ENCODE measurements at regions not wholly inside any gene's neighbourhood (a gene's known extent, or its start where the extent isn't known, plus 50 kb on each side); places are given as distances from the start of the nearest gene placed in this dataset.

GRCh38 chr2:217193431-217194340, 333.8 kb upstream of the TNP1 start:
- no peaks in the 10 kb centered on the region for H3K36me3 ChIP-seq (replicated peaks in 1 of 2; ENCODE audit: insufficient read depth in 1 of 2, low read depth in 2 of 2)
- H3K27ac ChIP-seq, result no peak overlapping the region
- H3K27me3 ChIP-seq, result no peaks in the 10 kb centered on the region
- ATAC-seq, result no peak
- no peaks in the 10 kb centered on the region for H3K9me3 ChIP-seq
- TF ChIP-seq POLR2A (IDR thresholded peaks at IDR 0.05), result no peak
- TF ChIP-seq CTCF (IDR thresholded peaks at IDR 0.05), result no peak
- H3K4me3 ChIP-seq, result no peak overlapping the region
- 61 to 66% methylated on average over 9 of the region's 9 CpGs for WGBS, 2 donors
- no peak for DNase-seq
- intact Hi-C loops (cut with DNase I), result no loop called here
- no peaks in the 10 kb centered on the region for H3K4me1 ChIP-seq

- no peaks in the 10 kb centered on the region for H3K36me3 ChIP-seq (replicated peaks in 1 of 2; ENCODE audit: insufficient read depth in 1 of 2, low read depth in 2 of 2)
Measured at GRCh38 chr2:217192366-217192765, 332.5 kb upstream of the TNP1 start.

GRCh38 chr2:217189747-217190146, 329.9 kb upstream of the TNP1 start:
- no peaks in the 10 kb centered on the region for H3K9me3 ChIP-seq
- TF ChIP-seq POLR2A (IDR thresholded peaks at IDR 0.05) (no peak), CTCF (IDR thresholded peaks at IDR 0.05) (no peak)
- no peaks in the 10 kb centered on the region for H3K27me3 ChIP-seq
- H3K36me3 ChIP-seq (replicated peaks in 1 of 2; ENCODE audit: insufficient read depth in 1 of 2, low read depth in 2 of 2), result no peaks in the 10 kb centered on the region
- ATAC-seq, result no peak
- no peak overlapping the region for H3K27ac ChIP-seq
- no peaks in the 10 kb centered on the region for H3K4me1 ChIP-seq
- 78 to 88% methylated on average over 2 of the region's 2 CpGs for WGBS, 2 donors
- no peak overlapping the region for H3K4me3 ChIP-seq
- intact Hi-C loops (cut with DNase I), result no loop called here
- no peak for DNase-seq

More at GRCh38 chr2:217192366-217192765, 332.5 kb upstream of the TNP1 start:
- H3K4me3 ChIP-seq, result no peak overlapping the region
- TF ChIP-seq CTCF (IDR thresholded peaks at IDR 0.05) (no peak), POLR2A (IDR thresholded peaks at IDR 0.05) (no peak)
- WGBS, 2 donors, result 69 to 78% methylated on average over 2 of the region's 2 CpGs
- H3K4me1 ChIP-seq, result no peaks in the 10 kb centered on the region
- DNase-seq (no peak), ATAC-seq (no peak)
- no peaks in the 10 kb centered on the region for H3K27me3 ChIP-seq
- intact Hi-C loops (cut with DNase I), result no loop called here
- H3K9me3 ChIP-seq, result no peaks in the 10 kb centered on the region
- no peak overlapping the region for H3K27ac ChIP-seq

GRCh38 chr2:217189131-217189530, 329.3 kb upstream of the TNP1 start:
- no peak for DNase-seq
- no peak overlapping the region for H3K27ac ChIP-seq
- no peak overlapping the region for H3K4me3 ChIP-seq
- H3K27me3 ChIP-seq, result no peaks in the 10 kb centered on the region
- H3K36me3 ChIP-seq (replicated peaks in 1 of 2; ENCODE audit: insufficient read depth in 1 of 2, low read depth in 2 of 2), result no peaks in the 10 kb centered on the region
- intact Hi-C loops (cut with DNase I), result no loop called here
- 71 to 74% methylated on average over 6 of the region's 6 CpGs for WGBS, 2 donors
- ATAC-seq, result no peak
- H3K9me3 ChIP-seq, result no peaks in the 10 kb centered on the region
- H3K4me1 ChIP-seq, result no peaks in the 10 kb centered on the region
- TF ChIP-seq POLR2A (IDR thresholded peaks at IDR 0.05), result no peak
- no peak for TF ChIP-seq CTCF (IDR thresholded peaks at IDR 0.05)

Data from body of pancreas (tissue), 4 donors.